ENCODE measurements at regions not wholly inside any gene's neighbourhood (a gene's known extent, or its start where the extent isn't known, plus 50 kb on each side); places are given as distances from the start of the nearest gene placed in this dataset.

DNA sequence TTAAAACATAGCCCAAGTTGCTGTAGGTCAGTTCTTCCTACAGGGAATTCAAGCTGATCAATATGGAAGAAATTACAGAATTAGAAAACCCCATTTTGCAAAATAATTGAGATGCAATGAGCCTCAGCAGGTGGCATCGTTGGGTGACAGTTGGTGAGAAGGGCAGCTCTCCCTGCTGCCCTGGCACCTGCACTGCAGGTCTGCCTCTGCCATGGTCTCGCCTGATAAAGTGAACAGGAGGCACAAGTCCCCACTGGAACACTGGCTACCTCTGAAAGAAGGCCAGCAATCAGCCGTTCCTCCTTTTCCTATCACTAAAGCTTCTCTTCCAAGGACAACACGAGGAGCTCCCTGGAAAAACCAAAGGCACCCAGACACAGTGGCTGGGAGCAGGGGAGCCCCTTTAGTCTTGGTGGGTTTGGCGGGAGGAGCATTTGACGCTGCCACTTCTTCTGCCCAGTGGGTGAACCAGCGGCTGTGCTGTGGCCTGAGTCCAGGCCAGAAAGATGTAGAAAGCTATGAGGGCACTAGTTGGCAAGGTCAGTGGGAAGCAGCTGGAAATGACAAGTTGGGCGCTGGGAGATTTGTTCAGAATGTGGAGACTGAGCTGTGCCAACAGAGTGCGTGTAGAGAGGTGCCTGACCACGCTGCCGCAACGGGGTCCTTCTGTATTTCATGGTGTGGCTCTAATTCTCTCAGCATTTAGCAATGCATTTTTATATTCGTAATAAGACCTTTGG lies 93.1 kb downstream of the RIPK4 start:
- Histone ChIP-seq H3K4me3 (no peak overlapping the region), H3K9me3 (no peaks in the 10 kb centered on the region), H3K27me3 (peaks cover 0 to 5% (median 0%) of the 10 kb centered on the region in 7 donors), H3K27ac (no peak overlapping the region), H3K36me3 (no peaks in the 10 kb centered on the region), H3K4me1 (peaks cover 0 to 9% (median 4%) of the 10 kb centered on the region in 9 donors)
- WGBS, 2 donors, result 53 to 56% methylated on average over 13 of the region's 13 CpGs
- ATAC-seq, result peak in 2 of 8 donors; percentile 19 to 43
- no peak for DNase-seq
- intact Hi-C loops (cut with DNase I), result no loop called here
- TF ChIP-seq, protein P1, sequence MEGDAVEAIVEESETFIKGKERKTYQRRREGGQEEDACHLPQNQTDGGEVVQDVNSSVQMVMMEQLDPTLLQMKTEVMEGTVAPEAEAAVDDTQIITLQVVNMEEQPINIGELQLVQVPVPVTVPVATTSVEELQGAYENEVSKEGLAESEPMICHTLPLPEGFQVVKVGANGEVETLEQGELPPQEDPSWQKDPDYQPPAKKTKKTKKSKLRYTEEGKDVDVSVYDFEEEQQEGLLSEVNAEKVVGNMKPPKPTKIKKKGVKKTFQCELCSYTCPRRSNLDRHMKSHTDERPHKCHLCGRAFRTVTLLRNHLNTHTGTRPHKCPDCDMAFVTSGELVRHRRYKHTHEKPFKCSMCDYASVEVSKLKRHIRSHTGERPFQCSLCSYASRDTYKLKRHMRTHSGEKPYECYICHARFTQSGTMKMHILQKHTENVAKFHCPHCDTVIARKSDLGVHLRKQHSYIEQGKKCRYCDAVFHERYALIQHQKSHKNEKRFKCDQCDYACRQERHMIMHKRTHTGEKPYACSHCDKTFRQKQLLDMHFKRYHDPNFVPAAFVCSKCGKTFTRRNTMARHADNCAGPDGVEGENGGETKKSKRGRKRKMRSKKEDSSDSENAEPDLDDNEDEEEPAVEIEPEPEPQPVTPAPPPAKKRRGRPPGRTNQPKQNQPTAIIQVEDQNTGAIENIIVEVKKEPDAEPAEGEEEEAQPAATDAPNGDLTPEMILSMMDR (IDR thresholded peaks at IDR 0.05), result no peak

DNA sequence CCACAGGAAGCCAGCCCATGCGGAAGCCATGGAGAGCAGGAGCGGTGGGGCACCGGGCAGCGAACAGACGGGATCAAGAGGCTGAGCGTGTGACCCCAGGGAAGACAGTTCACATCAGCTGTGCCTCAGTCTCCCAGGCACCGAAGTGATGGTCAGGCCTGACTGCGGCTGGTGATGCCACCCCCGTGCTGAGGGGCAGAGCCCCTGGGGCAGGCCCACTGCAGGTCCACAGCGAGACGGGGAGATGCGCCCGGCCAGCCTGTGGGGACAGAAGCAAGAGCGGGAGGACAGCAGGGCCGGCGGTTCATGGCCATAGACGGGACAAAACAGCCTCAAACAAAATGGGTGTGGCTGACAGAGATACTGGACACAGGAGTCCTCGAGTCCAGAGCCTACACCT lies 93.8 kb downstream of the RIPK4 start:
- peaks cover 0 to 3% (median 0%) of the 10 kb centered on the region in 9 donors for H3K4me1 ChIP-seq
- TF ChIP-seq, protein P1 (IDR thresholded peaks at IDR 0.05), result no peak
- H3K27ac ChIP-seq, result no peak overlapping the region
- no peaks in the 10 kb centered on the region for H3K36me3 ChIP-seq
- 84 to 85% methylated on average over 18 of the region's 18 CpGs for WGBS, 2 donors
- no peak for DNase-seq
- intact Hi-C loops (cut with DNase I), result no loop called here
- no peaks in the 10 kb centered on the region for H3K9me3 ChIP-seq
- H3K4me3 ChIP-seq, result no peak overlapping the region
- H3K27me3 ChIP-seq, result peaks cover 0 to 5% (median 0%) of the 10 kb centered on the region in 7 donors
- no peak for ATAC-seq

- peaks cover 0 to 3% (median 0%) of the 10 kb centered on the region in 9 donors for H3K4me1 ChIP-seq
- ATAC-seq (no peak), DNase-seq (no peak)
- TF ChIP-seq, protein P1 (IDR thresholded peaks at IDR 0.05), result no peak
- H3K27me3 ChIP-seq, result peaks cover 0 to 5% (median 0%) of the 10 kb centered on the region in 7 donors
- H3K9me3 ChIP-seq, result no peaks in the 10 kb centered on the region
- intact Hi-C loops (cut with DNase I), result no loop called here
- H3K4me3 ChIP-seq, result no peak overlapping the region
- no peaks in the 10 kb centered on the region for H3K36me3 ChIP-seq
- 87 to 94% methylated on average over 1 of the region's 1 CpG for WGBS, 2 donors
- H3K27ac ChIP-seq, result no peak overlapping the region
Observed at GRCh38 chr21:41672543-41672915, 94.3 kb downstream of the RIPK4 start.

- DNase-seq (no peak), ATAC-seq (no peak)
- Histone ChIP-seq H3K9me3 (no peaks in the 10 kb centered on the region), H3K36me3 (no peaks in the 10 kb centered on the region), H3K27me3 (peaks cover 0 to 5% (median 0%) of the 10 kb centered on the region in 7 donors), H3K4me1 (peaks cover 0 to 3% (median 0%) of the 10 kb centered on the region in 9 donors), H3K27ac (no peak overlapping the region), H3K4me3 (no peak overlapping the region)
- intact Hi-C loops (cut with DNase I), result no loop called here
- 78 to 83% methylated on average over 22 of the region's 22 CpGs for WGBS, 2 donors
- TF ChIP-seq, protein P1 (IDR thresholded peaks at IDR 0.05), result no peak
Observed at GRCh38 chr21:41671859-41672542, 94.9 kb downstream of the RIPK4 start.

Measured in heart right ventricle (tissue), 16 donors.